ENCODE measurements at regions not wholly inside any gene's neighbourhood (a gene's known extent, or its start where the extent isn't known, plus 50 kb on each side); places are given as distances from the start of the nearest gene placed in this dataset.

DNA sequence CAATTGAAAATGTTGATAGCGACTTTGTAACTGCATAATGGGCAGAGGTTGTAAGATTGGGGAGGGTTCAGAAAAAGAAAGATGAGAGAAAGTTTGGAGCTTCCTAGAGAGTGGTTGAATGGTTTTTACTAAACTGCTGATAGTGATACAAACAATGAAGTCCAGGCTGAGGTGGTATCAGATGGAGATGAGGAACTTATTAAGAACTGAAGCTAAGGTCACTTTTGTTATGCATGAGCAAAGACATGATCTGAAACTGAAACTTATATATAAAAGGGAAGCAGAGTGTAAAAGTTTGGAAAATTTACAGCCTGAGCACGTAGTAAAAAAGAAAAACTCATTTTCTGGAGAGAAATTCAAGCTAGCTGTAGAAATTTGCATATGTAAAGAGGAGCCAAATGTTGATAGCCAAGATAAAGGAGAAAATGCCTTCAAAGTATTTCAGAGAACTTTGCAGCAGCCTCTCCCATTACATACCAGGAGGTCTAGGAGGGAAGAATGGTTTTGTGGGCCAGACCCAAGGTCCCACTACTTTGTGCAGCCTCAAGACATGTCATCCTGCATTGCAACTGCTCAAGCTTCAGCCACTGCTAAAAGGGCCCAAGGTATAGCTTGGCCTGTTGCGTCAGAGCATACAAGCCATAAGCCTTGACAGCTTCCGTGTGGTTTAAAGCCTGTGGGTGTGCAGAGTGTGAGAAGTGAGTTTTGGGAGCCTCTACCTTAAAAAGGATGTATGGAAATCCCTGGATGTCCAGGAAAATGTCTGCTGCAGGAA, 843.9 kb downstream of the AMY1C start:
- TF ChIP-seq POLR2A (IDR thresholded peaks at IDR 0.05; ENCODE audit: low read depth, low read length) (no peak), POLR2AphosphoS5 (IDR thresholded peaks at IDR 0.05; ENCODE audit: low read depth, low read length) (no peak)
